Hepatocyte (in vitro differentiated cells): ENCODE measurements at regions not wholly inside any gene's neighbourhood (a gene's known extent, or its start where the extent isn't known, plus 50 kb on each side); places are given as distances from the start of the nearest gene placed in this dataset.

Experiments
- DNase-seq: peaks from one replicate; pipeline ENCODE4 v3.0.0-alpha.2; 2016; ENCODE audit warnings: low spot score
- H2AFZ ChIP-seq: fragments of 200-600 bp; sonication (generic); 2 replicates; pipeline ENCODE4 v1.6.0; 2016; ENCODE audit warnings: antibody characterized with exemption, mild to moderate bottlenecking
- H3K27ac ChIP-seq: fragments of 200-600 bp; sonication (generic); 2 replicates; pipeline ENCODE4 v1.5.1; 2016; ENCODE audit warnings: mild to moderate bottlenecking
- H3K27me3 ChIP-seq: fragments of 200-600 bp; sonication (generic); 2 replicates; pipeline ENCODE4 v1.6.1; 2016
- H3K36me3 ChIP-seq: fragments of 200-600 bp; sonication (generic); replicated peaks from 2 replicates; pipeline ENCODE4 v1.5.1; 2016; ENCODE audit warnings: low read depth; ENCODE audit not compliant: insufficient read depth
- H3K4me1 ChIP-seq: fragments of 200-600 bp; sonication (generic); 2 replicates; pipeline ENCODE4 v1.5.1; 2016; ENCODE audit warnings: mild to moderate bottlenecking, moderate library complexity; ENCODE audit not compliant: insufficient read depth
- H3K4me2 ChIP-seq: fragments of 200-600 bp; sonication (generic); 2 replicates; pipeline ENCODE4 v1.6.0; 2016
- H3K4me3 ChIP-seq: fragments of 200-600 bp; sonication (generic); 2 replicates; pipeline ENCODE4 v1.5.1; 2016; ENCODE audit warnings: mild to moderate bottlenecking
- H3K79me2 ChIP-seq: fragments of 200-600 bp; sonication (generic); 2 replicates; pipeline ENCODE4 v1.6.0; 2017; ENCODE audit warnings: mild to moderate bottlenecking
- H3K9me2 ChIP-seq: fragments of 200-600 bp; sonication (generic); replicated peaks from 2 replicates; pipeline ENCODE4 v1.6.0; 2017; ENCODE audit warnings: mild to moderate bottlenecking; ENCODE audit not compliant: insufficient read depth
- H3K9me3 ChIP-seq: fragments of 200-600 bp; sonication (generic); 2 replicates; pipeline ENCODE4 v1.5.1; 2016; ENCODE audit warnings: low read depth, mild to moderate bottlenecking
- H4K20me1 ChIP-seq: fragments of 200-600 bp; sonication (generic); 2 replicates; pipeline ENCODE4 v1.6.0; 2016; ENCODE audit warnings: mild to moderate bottlenecking; ENCODE audit not compliant: insufficient read depth, poor library complexity, severe bottlenecking
- EZH2 ChIP-seq: fragments of 200-600 bp; sonication (generic); IDR thresholded peaks from 2 replicates; pipeline ENCODE4 v1.6.1; 2016; ENCODE audit warnings: antibody characterized with exemption, mild to moderate bottlenecking, borderline replicate concordance
- EZH2phosphoT487 ChIP-seq: fragments of 200-600 bp; sonication (generic); IDR thresholded peaks from one replicate; pipeline ENCODE4 v1.6.1; 2018; ENCODE audit warnings: antibody characterized with exemption, mild to moderate bottlenecking, low read depth, moderate library complexity; ENCODE audit not compliant: unreplicated experiment, severe bottlenecking
- WGBS: methylation state at CpG from one replicate; pipeline ENCODE4 v1.1.6; 2016; ENCODE audit warnings: low lambda C conversion rate; ENCODE audit errors: missing lambda C conversion rate; 5-methylcytosine and 5-hydroxymethylcytosine counted together
- TF ChIP-seq, protein P1 (sequence below): fragments of 200-600 bp; sonication (generic); IDR thresholded peaks from 2 replicates; pipeline ENCODE4 v1.5.1; 2016; ENCODE audit warnings: antibody characterized with exemption, mild to moderate bottlenecking; ENCODE audit not compliant: poor library complexity

DNA sequence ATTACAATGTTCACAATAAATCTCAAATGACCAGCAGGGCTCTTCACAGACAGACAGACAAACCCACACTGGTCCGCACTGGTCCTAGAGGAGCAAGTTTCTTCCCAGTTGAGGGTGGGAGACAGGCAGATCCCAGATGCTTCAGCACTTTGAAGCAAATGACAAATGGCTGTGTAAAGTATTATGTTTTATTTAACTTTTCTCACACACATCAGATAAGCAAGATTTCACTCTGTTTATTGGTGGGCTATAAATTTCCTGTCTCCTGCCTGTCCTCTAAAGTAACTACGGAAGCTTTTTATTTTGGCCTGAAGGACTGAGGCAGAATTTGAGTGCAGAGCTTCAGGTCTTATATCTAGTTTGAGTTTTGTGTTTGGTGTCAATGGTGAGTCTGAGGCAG is 174.7 kb upstream of the MTNR1B start:
- Histone ChIP-seq H3K4me2 (no peak overlapping the region), H3K4me3 (no peak overlapping the region), H4K20me1 (no peaks in the 10 kb centered on the region), H3K9me2 (no peaks in the 10 kb centered on the region), H3K27ac (no peak overlapping the region), H3K9me3 (no peaks in the 10 kb centered on the region), H3K36me3 (no peaks in the 10 kb centered on the region), H3K27me3 (peaks cover 2% of the 10 kb centered on the region), H3K4me1 (no peaks in the 10 kb centered on the region), H2AFZ (no peak overlapping the region), H3K79me2 (no peaks in the 10 kb centered on the region)
- DNase-seq, result no peak
- TF ChIP-seq, protein P1, sequence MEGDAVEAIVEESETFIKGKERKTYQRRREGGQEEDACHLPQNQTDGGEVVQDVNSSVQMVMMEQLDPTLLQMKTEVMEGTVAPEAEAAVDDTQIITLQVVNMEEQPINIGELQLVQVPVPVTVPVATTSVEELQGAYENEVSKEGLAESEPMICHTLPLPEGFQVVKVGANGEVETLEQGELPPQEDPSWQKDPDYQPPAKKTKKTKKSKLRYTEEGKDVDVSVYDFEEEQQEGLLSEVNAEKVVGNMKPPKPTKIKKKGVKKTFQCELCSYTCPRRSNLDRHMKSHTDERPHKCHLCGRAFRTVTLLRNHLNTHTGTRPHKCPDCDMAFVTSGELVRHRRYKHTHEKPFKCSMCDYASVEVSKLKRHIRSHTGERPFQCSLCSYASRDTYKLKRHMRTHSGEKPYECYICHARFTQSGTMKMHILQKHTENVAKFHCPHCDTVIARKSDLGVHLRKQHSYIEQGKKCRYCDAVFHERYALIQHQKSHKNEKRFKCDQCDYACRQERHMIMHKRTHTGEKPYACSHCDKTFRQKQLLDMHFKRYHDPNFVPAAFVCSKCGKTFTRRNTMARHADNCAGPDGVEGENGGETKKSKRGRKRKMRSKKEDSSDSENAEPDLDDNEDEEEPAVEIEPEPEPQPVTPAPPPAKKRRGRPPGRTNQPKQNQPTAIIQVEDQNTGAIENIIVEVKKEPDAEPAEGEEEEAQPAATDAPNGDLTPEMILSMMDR, result no peak
- TF ChIP-seq EZH2 (no peak), EZH2phosphoT487 (no peak)
- WGBS, result 33% methylated on average over 2 of the region's 2 CpGs

DNA sequence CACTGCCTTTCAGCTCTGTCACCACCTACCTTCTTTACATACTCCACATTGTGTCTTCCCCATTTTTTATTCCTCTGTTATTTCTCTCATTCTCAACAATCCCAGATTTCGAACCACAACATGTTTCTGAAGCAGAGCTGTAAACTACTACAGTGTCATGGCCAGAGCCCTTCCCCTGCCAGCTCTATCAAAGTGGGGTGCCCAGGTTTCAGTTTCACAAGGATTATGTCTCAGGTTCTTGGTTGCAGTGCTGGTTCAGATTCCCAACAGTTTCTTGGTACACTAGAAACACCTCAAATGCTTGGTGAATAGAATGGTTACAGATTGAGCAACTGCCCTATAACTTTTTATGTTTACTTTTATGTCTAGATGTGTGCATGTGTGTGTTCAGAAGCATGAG is 172.7 kb upstream of the MTNR1B start:
- no peak overlapping the region for H2AFZ ChIP-seq
- TF ChIP-seq EZH2 (no peak), EZH2phosphoT487 (no peak)
- TF ChIP-seq, protein P1, result no peak
- no peaks in the 10 kb centered on the region for H3K36me3 ChIP-seq
- WGBS, result 100% methylated on average over 1 of the region's 1 CpG
- no peaks in the 10 kb centered on the region for H3K79me2 ChIP-seq
- H3K4me2 ChIP-seq, result no peak overlapping the region
- H3K9me2 ChIP-seq, result no peaks in the 10 kb centered on the region
- H3K4me1 ChIP-seq, result no peaks in the 10 kb centered on the region
- no peaks in the 10 kb centered on the region for H3K9me3 ChIP-seq
- H3K27me3 ChIP-seq, result no peaks in the 10 kb centered on the region
- no peak for DNase-seq
- no peak overlapping the region for H3K27ac ChIP-seq
- H3K4me3 ChIP-seq, result no peak overlapping the region
- no peaks in the 10 kb centered on the region for H4K20me1 ChIP-seq

DNA sequence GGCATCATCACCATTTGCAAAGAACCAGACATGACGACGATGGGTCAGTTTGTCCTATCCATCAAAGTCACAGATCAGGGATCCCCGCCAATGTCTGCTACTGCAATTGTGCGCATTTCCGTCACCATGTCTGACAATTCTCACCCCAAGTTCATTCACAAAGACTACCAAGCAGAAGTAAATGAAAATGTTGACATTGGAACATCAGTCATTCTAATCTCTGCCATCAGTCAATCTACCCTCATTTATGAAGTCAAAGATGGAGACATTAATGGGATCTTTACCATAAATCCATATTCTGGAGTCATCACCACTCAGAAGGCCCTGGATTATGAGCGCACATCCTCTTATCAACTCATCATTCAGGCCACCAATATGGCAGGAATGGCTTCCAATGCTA is 171.6 kb upstream of the MTNR1B start:
- 98% methylated on average over 6 of the region's 6 CpGs for WGBS
- Histone ChIP-seq H3K27ac (no peak overlapping the region), H3K36me3 (no peaks in the 10 kb centered on the region), H3K4me2 (no peak overlapping the region), H3K9me2 (no peaks in the 10 kb centered on the region), H3K27me3 (no peaks in the 10 kb centered on the region), H3K79me2 (no peaks in the 10 kb centered on the region), H2AFZ (no peak overlapping the region), H4K20me1 (no peaks in the 10 kb centered on the region), H3K9me3 (no peaks in the 10 kb centered on the region), H3K4me3 (no peak overlapping the region), H3K4me1 (no peaks in the 10 kb centered on the region)
- no peak for DNase-seq
- no peak for TF ChIP-seq EZH2phosphoT487
- TF ChIP-seq, protein P1, result no peak
- TF ChIP-seq EZH2, result no peak

DNA sequence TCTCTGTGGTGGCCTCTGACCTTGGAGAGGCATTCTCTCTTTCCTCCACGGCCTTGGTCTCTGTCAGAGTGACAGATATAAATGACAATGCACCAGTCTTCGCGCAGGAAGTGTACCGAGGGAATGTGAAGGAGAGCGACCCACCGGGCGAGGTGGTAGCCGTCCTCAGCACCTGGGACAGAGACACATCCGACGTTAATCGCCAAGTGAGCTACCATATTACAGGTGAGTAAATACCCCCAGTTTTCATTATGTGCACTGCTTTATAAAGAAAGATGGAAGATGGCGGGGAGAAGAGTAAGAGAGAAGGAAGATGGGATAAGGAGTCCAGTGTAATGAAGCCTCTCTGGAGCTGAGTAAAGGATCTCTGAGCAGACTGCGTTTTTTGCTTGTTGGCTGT is 167.8 kb upstream of the MTNR1B start:
- H4K20me1 ChIP-seq, result no peaks in the 10 kb centered on the region
- H3K4me2 ChIP-seq, result no peak overlapping the region
- WGBS, result 92% methylated on average over 13 of the region's 13 CpGs
- H3K4me3 ChIP-seq, result no peak overlapping the region
- no peaks in the 10 kb centered on the region for H3K9me3 ChIP-seq
- H3K36me3 ChIP-seq, result no peaks in the 10 kb centered on the region
- no peaks in the 10 kb centered on the region for H3K4me1 ChIP-seq
- TF ChIP-seq EZH2phosphoT487, result no peak
- TF ChIP-seq EZH2, result no peak
- TF ChIP-seq, protein P1, result no peak
- no peaks in the 10 kb centered on the region for H3K27me3 ChIP-seq
- no peak overlapping the region for H3K27ac ChIP-seq
- no peak for DNase-seq
- H3K9me2 ChIP-seq, result no peaks in the 10 kb centered on the region
- H2AFZ ChIP-seq, result no peak overlapping the region
- H3K79me2 ChIP-seq, result no peaks in the 10 kb centered on the region
